HG02885 (cell line): ENCODE measurements at regions not wholly inside any gene's neighbourhood (a gene's known extent, or its start where the extent isn't known, plus 50 kb on each side); places are given as distances from the start of the nearest gene placed in this dataset.

Source experiments
- ATAC-seq: cut with Tn5 transposase; IDR thresholded peaks from one replicate; pipeline ENCODE4 v1.9.1; 2021; ENCODE audit warnings: mild to moderate bottlenecking; ENCODE audit not compliant: unreplicated experiment, poor library complexity

DNA sequence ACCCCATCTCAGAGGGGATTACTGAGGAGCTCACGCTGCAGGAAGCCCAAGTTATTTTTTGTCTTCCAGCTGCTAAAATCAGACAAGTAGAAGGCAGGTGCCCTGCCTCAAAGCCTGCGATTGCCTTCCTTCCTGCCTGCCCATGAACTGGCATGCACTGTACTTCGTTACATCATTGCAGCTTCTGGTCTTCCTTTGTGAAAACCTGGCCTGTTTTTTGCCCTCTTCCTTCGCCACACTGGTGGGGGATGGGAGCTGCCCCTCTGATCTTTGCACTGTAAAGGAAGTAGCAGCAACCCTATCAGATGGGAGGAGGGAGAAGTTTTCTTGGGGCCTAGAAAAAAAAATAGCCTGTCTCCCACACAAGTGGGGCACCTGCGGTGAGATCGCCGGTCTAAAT lies 1098.7 kb downstream of the BCL11B start:
- ATAC-seq = no peak

DNA sequence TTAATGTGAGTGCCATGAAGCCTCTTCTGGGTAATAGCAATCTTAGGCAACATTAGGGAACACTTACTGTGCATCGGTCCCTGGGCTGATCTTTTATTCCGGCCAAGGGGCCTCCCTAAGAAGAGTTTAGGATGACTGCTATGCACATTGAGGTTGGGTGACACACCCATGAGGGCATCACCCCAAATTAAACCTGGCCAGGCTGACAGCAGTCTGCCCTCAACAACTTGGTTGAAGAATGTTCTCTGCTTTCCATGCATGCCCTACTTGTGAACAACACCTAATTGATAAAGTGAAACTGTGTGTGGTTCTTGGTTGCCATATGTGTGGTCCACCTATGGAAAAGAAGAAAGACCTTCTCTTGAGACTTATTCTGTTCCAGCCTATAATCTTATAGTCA lies 1098.0 kb downstream of the BCL11B start:
- ATAC-seq = no peak

DNA sequence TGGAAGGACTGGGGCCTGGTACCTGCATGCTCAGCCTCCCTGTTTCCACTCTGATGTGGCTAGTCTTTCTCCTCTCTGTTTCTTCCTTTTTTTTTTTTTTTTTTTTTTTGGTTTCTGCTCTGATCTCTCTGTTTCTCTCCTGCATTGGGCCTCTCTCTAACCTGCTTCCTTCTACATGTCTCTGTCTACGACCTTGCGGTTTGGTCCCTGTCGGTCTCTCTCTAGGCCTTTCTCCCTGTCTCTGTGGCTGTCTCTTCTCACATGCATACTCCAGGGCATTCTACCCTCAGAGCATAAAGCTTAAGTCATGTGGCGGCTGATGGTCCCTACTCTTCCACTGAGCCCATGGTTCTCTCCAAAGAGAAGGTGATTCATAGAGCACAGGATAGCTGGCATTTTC lies 1096.6 kb downstream of the BCL11B start:
- no peak for ATAC-seq

DNA sequence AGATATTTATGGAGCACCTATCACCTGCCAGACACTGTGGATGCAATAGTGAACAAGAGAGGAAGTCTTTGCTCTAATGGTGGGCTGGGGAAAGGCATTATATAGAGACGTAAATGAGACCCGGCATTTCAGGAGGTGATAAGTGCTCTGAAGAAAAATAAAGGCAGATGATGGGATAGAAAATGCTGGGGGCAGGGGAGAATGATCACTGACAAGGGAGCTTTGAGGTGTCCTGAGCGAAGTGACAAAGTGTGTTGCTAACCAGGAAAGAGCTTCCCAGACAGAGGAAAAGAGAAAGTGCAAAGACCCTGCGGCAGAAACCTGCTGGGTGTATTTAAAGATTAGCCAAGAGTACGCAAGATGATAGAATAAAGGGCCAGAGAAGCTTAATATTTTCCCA lies 1096.1 kb downstream of the BCL11B start:
- ATAC-seq = no peak

DNA sequence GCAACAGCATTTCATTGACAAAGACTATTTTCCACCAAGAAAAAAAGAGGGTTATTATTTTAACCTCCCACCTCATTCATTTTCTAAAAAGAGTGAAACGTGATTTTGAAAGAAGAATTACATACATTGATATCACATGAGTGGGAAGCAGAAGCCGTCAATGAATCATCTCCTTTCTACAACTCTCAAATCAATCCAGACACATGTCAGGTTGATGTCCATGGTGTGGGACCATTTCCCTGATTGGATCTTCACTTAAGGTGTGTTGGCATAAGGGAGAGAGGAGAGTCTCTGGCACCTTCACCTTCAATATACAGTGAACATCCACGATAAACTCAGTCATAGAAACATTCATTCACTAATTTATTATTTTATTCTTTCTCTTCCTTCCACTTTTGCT lies 1095.1 kb downstream of the BCL11B start:
- ATAC-seq = no peak

DNA sequence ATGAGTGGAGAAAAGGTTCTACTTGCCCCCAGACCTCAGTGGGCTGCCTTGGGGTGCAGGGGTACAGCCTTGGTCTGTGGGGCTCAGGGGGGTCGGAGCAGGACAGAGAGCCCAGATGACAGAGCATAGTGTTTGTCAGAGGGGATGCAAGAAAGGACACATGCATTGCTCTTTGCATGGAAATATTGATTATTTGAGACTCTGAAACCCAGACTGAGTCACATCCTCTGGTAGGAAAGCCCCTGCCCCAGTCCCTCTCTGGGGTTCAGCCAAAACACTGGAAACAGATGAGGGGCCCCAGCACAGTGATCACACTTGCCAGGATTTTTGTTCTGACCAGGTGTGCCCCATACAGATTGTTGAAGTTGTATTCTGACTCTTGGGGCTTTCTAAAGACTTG lies 1094.4 kb downstream of the BCL11B start:
- no peak for ATAC-seq

DNA sequence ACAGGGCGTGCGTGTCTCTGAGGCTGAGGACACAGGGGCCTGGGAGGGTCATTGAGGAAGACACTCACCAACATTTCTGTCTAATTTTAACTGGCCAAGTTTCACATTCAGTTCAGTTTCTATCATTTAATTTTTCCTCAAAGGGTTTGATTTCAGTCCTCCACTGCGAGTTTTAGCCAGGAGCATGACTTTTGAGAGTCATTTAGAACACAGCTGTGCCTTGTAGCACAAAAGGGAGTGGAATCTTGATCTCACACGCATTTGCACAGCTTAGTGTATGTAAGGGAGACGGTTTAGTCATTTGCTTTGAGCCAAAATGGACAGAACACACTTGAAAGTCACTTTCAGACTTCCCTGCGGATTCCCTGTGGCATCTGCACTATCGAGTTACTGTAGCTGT lies 1090.8 kb downstream of the BCL11B start:
- no peak for ATAC-seq

DNA sequence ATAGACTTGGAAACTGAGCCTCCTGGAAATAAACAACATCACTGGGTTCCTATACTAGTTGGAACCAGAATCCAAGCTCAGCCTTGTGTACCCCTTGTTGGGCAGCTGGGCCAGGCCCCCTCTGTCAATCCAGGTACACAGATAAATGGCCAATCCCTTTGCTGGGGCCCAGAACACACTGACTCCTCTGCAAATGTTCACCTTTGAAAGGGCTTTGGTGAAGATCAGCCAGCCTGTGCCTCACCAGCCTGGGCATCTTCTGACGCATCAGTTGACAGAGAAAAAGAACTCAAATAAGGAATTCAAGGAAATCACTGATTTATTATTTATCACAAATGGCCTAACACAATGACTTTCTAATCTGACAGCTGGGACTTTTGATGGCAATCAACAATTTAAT lies 1090.2 kb downstream of the BCL11B start:
- no peak for ATAC-seq

DNA sequence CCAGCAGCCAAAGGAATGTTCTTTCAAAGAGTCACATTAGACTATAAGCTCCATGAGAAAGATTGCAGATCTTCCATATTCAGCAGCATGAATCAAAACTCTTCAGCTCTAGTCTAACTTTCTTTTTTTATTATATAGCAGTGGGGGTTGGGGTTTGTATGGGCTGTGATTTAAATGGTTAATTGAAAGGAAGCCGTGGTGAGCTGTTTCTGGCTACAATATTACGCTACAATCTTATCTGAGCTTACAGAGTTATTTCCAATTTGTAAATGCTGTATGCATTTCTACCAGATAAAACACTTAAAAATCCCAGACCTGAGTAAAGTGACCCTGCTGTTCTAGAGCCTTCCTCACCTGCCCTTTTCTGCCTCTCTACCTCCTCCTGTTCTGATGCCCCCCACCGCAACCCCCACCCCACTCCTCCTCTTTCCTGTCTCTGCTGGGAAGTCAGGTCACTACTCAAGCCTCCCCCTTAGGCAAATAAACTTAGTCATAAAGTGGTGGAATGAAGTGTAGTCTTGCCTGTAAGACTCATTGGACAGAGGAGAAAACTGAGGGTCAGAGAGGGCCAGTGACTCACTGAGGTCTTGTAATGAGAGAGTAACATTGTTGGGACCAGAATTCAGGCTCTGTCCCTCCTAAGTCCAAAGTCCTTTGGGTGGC lies 1089.5 kb downstream of the BCL11B start:
- no peak for ATAC-seq

DNA sequence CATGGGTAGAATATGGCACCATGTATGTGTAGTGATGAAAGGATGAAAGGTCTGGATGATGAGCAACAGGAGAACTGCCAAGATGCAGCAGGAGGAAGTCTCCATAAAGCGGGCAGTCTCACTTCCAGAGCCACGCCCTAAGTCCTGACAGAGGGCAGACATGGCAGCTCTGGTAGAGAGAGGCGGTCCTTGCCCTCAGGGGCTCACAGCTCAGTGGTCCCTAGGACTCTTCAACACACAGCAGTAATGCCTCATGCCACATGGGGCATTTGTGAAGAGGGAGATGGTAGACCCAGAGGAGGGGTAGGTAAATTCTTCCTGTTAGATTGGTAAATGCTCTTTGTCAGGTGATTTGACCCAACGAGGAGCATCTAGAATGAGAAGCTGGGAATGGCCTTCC lies 1088.4 kb downstream of the BCL11B start:
- ATAC-seq = no peak

DNA sequence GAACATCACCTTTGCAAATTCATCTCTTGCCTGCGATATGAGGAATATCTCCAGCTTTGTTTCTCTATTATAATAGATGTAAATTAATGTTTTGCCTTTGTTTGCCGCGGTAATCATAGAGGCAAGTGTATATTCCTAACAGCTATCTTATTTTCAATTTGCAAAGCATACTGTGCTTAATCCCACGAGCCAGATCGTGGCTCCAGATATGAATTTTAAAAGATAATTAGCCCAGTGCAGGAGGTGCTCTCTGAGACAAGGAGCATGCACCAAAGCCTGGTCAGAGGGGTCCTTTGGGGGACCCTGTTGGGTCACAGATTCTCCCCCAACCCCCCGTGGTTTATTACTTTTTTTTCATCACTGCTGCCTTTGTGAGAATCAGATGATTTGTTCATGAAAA lies 1087.5 kb downstream of the BCL11B start:
- no peak for ATAC-seq

DNA sequence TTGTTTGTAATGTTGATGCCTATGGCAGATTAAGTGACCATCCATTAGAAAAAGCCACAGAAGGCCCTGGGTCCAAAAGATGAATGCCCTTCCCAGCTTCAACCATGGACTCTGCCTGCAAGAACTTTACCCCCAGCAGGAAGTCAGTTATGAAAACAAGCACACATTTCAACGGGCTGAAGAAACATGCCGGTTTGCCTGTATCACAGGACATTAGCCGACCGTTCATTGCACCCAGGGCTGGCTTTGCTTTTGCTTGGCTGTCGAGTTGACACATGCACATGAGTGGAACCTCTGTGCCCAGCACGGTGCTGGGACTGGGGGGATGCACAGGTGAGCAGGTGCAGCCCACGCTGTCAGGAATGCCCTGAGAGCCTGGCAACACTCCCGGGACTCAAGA lies 1087.0 kb downstream of the BCL11B start:
- no peak for ATAC-seq

DNA sequence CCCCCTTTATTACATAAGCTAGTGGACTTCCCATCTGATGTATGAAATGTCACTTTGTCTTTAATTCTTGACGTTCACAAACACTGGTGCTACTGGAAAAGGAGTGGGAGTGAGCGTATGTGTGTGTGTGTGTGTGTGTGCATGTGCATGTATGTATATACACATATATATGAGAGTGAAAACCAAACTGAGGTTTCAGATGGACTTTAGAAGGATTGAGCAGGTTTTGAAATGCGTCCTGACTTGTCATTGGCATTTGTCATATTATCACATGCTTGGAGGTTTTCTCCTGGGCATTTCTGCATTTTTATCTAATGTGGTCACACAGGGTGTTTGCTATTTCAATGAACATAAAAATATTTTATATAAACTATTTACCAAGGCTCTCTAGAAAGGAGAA lies 1085.9 kb downstream of the BCL11B start:
- no peak for ATAC-seq

DNA sequence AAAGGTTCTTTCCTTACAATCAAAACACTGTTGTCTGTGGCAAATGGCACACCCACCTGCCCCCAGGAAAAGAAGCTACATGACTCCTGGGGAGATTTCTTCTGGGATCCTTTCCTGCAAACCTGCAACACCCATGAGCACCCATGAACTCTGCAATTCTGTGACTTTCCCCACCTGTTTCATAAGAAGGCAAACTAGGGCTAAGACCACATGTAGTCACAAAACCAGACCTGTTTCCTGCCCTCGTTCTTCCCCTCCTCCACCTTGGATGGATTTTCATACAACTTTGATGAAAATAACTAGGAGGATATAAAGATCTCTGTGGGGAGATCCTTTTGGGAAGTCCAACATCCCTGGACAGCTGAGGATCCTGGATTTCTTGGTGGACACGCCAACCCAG lies 1084.7 kb downstream of the BCL11B start:
- ATAC-seq = no peak

DNA sequence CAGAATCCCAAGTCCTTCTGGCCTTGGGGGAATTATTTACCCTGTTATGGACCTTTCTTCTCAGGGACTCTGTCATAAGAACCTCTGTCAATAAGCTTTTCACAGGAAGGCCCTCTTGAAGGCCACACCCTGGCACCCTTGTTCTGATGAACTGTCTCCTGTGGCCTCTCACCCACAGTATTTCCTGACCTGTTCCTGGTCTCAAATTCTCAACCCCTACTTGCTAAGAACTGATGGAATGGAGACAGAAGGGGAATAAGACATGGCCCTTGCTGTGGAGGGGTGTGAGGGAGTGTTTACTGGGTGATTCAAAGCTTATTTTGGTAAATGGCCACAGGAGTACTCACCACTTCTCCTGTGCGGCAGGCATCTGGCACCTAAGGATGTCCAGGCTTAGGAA lies 1082.9 kb downstream of the BCL11B start:
- no peak for ATAC-seq

DNA sequence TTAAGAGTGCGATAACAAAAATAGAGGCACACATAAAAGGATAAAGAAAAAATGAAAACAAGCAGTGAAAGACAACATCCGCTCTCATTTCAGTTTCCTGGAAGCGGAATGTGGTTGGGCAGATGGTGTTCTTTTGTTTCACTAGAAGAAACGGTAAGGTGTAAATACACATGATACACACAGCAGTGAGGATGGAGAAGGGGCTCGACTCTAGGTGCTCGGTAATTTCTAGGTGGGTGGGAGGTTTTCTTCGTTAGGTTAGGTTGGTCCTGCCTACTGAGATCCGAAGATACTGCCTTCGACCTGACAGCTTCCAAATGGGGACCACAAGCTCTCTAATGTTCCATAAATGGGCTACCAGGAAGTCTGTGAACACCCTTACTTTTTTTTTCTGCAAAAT lies 1082.5 kb downstream of the BCL11B start:
- no peak for ATAC-seq

DNA sequence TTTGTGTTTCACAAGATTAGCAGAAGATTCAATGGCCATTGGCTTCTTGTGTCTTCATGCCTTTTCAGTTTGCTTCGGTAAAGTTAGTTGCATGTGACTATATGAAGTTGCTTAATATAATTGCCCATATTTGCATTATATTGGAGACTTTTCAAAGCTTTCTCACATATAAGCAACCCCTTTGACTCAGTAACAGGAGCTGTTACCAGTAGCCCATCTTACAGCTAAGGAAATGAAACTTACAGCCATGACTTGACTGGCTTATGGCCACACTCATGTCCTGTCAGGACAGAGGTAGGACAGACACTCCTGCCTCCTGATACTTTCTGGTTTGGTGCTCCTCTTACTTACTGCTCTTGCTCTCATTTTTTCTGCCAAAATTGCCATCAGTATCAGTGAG lies 1082.1 kb downstream of the BCL11B start:
- no peak for ATAC-seq

DNA sequence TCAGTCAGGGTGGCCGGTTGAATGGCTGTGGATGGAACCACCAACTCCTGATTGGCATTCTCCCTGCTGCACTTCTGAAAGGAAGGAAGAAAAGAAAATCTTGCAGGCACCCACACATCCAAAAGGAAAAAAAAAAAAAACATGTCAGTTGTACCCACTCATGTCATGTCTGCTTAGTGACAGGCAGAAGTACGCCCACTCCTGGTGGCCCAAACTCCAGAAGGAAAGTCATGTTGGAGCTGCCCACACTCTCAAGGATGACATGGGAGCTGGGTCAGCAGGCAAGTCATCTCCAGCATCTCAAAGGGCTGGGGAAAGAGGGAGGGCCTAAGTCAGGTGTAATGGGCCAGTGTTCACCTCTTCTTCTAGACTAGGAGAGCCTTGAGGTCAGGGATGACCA lies 1079.1 kb downstream of the BCL11B start:
- no peak for ATAC-seq

DNA sequence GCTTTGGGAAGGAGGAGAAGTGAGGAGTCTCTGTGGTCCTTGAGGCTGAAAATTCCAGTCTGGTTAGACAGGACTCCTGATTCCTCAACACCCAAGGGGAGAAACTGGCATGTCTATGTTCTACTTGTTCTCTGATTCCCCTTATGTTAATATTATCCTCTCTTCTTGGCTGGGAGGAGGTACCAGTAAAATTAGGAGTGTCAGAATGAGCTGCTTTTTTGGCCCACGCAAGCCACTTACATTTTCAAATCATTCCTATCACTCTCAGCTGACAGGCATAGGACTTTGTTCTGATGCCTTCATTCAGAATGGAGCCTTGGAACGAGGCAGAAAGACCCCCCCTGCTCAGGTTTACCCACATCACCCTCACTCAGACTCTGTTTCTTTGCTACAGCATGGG lies 1077.2 kb downstream of the BCL11B start:
- ATAC-seq = no peak

DNA sequence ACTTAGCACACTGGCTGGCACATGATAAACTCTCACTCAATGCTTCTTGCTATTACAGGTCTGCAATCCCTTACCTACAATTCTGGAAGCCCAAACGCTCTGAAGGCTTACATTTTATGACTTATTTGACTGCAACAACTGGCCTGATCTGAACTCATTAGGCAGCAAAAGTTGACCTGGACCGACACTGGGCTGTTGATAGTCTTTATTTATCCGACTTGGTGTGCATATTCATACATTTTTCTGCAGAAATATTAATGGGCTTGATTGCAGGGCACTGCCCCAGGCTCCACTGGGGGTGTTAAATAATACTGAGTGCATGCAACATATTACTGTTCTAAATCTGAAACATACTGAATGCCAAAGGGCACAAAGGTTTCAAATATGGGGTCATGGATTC lies 1076.7 kb downstream of the BCL11B start:
- ATAC-seq = no peak

DNA sequence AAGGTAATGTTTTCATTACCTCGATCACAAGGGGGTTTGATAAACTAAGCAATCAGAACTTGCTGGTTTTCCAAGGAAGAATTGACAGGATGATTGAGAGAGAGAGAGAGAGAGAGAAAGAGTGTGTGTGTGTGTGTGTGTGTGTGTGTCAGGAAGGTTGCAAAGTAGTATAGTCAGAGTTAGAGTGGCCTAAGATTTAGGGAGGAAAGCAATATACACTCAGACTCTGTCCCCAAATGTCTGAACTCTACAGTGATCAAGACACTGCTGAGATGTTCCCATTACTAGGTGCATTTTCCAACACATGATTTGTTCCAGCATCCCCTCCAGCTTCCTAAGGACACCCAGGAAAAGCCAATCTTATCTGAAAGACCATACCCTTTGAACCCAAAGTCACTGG lies 1074.1 kb downstream of the BCL11B start:
- no peak for ATAC-seq

DNA sequence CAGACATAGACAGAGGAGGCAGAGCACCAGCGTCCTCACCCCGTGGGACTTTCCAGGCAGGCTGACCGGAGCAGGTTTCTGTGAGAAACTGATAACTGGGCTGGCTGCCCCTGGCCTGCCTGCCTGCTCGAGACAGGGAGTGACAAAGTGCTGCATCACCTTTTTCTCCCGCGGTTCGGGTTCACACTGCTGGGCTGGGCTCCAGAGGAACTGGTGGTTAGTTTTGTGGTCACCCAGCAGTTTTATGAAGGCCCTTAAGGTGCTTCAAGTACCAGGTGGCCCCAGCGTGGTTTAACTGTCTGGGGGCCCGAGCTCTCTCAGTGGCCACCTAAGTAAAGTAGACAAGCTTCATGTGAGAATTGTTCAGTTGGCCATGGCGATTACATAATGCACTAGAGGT lies 1073.6 kb downstream of the BCL11B start:
- ATAC-seq = peak; percentile 50

DNA sequence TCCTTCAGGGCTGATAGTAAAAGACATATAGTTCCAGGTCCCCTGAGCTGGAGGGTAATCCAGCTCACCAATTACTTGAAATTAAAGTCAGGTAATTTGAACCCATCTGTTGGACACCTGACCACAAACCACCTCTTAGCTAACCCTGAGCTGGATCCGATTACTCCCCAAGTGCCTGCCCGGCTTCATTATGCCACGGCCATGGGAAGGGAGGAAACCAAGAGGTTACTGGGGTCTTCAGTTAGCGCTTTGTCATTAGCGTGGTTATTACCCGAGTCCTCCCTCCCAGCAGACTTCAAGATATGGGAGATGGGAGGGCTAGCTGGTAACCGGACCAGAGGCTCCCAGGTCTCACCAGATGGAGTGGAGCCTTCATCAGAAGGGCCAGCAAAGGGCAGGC lies 1071.4 kb downstream of the BCL11B start:
- no peak for ATAC-seq
